Activated T-helper 17 cell treated with anti-CD3 and anti-CD28 coated beads, Interleukin-2, amount 50 U/mL, for 72 hours (primary cell): ENCODE measurements at regions not wholly inside any gene's neighbourhood (a gene's known extent, or its start where the extent isn't known, plus 50 kb on each side); places are given as distances from the start of the nearest gene placed in this dataset.

Experiments
- ATAC-seq: fragments of 150-1000 bp; cut with Tn5 transposase; replicated peaks from 2 replicates; pipeline ENCODE4 v1.10.0; 2021; ENCODE audit warnings: mild to moderate bottlenecking, moderate library complexity
- H3K27ac Mint-ChIP-seq: one replicate; pipeline ENCODE4 v1.8.0; 2022; ENCODE audit warnings: mixed read lengths
- H3K27me3 Mint-ChIP-seq: one replicate; pipeline ENCODE4 v1.8.0; 2022; ENCODE audit warnings: mixed read lengths
- H3K36me3 Mint-ChIP-seq: one replicate; pipeline ENCODE4 v1.8.0; 2022; ENCODE audit warnings: low read depth, mild to moderate bottlenecking, mixed read lengths
- H3K4me1 Mint-ChIP-seq: one replicate; pipeline ENCODE4 v1.8.0; 2022; ENCODE audit warnings: mixed read lengths
- H3K4me3 Mint-ChIP-seq: one replicate; pipeline ENCODE4 v1.8.0; 2022; ENCODE audit warnings: mild to moderate bottlenecking, mixed read lengths
- H3K9me3 Mint-ChIP-seq: one replicate; pipeline ENCODE4 v1.8.0; 2022; ENCODE audit warnings: mixed read lengths

DNA sequence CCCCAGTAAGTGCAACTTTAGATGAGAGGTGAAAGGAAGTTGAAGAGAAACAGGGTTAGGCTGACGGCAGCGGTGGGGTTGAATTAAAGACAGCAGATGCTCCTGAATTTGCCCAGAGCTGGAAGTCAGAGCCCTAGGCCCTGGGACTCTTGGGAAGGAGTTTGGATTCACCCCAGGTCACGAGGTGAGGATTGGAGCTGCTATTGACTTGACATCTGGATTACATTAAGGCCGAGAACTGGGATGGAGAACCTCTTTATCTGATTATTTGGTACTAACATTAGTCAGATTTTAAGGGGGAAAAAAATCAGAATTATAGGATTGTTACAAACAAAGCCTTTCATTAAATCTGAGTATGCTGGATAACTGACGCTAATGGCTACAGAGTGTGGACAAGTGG is 367.2 kb downstream of the ZNF536 start:
- Mint-ChIP-seq H3K36me3 (no peaks in the 10 kb centered on the region), H3K4me3 (no peak overlapping the region), H3K27ac (no peak overlapping the region), H3K27me3 (peaks cover 14% of the 10 kb centered on the region), H3K4me1 (no peaks in the 10 kb centered on the region), H3K9me3 (no peaks in the 10 kb centered on the region)
- ATAC-seq = no peak

DNA sequence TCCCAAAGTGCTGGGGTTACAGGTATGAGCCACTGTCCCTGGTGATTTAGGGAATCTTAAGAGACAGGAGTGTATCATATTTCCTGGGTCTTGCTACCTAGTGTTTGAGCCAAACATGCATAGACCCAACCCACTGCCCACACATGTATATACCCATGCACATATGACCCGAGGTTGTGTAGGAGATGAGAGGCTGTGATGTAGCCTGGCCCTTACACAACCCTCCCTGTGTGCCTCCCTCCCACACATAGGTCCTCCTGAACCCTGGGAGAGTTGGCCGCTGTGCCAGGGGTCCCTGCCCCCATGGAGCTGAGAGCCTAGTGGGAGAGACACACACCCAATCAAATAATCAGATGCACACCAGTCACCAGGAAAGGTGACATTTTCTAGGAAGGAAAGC is 365.9 kb downstream of the ZNF536 start:
- no peak for ATAC-seq

DNA sequence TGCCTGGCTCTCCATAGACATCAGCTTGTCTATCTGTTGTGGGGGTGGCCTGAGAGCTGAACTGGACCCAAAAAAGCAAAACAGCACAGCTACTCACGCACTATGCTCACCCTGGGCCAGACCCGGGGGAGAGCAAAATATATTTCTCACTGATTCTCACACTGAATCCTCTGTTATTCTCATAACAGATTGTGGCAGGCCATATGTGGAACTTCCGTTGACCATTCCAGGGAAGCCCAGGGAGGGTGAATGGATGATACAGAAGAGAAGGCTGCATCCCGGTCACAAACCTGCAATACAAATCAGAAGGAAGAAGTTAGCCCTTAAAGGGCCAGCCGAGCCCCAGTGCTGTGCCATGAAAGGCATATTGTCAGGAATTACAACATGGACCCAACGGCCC is 362.5 kb downstream of the ZNF536 start:
- Mint-ChIP-seq H3K4me3 (no peak overlapping the region), H3K4me1 (no peaks in the 10 kb centered on the region), H3K27ac (no peak overlapping the region), H3K36me3 (no peaks in the 10 kb centered on the region), H3K9me3 (no peaks in the 10 kb centered on the region), H3K27me3 (peaks cover 4% of the 10 kb centered on the region)
- no peak for ATAC-seq

More for the DNA sequence above, 365.9 kb downstream of the ZNF536 start:
- H3K4me1 Mint-ChIP-seq = no peaks in the 10 kb centered on the region
- H3K9me3 Mint-ChIP-seq = no peaks in the 10 kb centered on the region
- no peak overlapping the region for H3K27ac Mint-ChIP-seq
- H3K36me3 Mint-ChIP-seq = no peaks in the 10 kb centered on the region
- no peak overlapping the region for H3K4me3 Mint-ChIP-seq
- H3K27me3 Mint-ChIP-seq = peaks cover 8% of the 10 kb centered on the region

DNA sequence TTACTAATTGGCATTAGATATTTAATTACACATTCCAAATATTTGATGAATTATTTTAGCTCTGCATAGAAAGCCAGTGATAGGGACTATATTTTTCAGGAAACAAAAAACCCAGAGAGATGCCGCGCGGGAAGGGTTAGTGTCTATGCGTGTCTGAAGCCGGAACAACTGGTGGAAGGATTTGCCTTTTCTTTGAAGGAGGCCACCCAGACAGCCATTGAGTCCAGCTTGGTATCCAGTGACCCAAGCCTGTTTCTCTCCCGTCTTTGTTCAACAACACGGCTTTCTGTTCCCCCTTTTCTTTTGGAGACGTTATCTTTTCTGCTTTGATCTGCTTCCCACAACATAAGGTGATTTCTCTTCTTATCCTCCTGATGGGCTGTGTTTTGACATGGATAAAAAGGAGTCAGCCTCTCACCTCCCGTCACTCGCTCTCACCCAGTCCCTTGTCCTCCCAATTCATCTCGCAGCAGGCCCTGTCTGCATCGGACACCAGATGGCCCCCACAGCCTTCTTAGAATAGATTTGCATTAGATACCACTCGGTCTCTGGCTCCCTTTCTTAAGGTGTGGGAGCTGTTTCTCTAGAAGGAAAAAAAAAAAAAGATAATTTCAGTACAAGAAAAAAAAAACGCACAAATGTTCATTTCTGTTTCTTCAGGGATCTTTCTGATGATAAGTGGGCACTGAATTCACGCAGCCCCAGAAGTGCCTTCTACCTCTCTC is 361.8 kb downstream of the ZNF536 start:
- H3K4me3 Mint-ChIP-seq = no peak overlapping the region
- peaks cover 4% of the 10 kb centered on the region for H3K27me3 Mint-ChIP-seq
- ATAC-seq = no peak
- H3K36me3 Mint-ChIP-seq = no peaks in the 10 kb centered on the region
- H3K27ac Mint-ChIP-seq = no peak overlapping the region
- no peaks in the 10 kb centered on the region for H3K4me1 Mint-ChIP-seq
- no peaks in the 10 kb centered on the region for H3K9me3 Mint-ChIP-seq

DNA sequence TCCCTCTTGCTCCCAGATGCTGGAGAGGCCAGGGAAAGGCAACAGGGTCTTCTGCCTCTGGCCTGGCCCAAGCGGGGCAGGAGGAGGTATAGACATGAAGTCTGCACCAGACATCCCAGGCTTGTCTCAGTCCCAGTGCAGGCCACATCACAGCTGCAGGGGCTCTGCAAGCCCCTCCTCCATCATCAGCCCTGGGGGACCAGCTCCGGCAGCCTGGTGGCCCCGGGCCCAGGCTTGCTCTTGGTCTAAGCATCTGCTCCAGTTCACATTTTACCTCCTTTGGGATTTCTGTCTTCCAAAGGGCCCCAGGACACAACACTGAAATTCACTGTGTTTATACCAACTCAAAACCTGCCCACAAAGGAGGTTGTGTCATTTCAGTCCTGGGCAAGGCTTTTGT is 359.4 kb downstream of the ZNF536 start:
- H3K4me3 Mint-ChIP-seq = no peak overlapping the region
- no peak for ATAC-seq
- no peak overlapping the region for H3K27ac Mint-ChIP-seq
- peaks cover under 1% of the 10 kb centered on the region for H3K27me3 Mint-ChIP-seq
- no peaks in the 10 kb centered on the region for H3K4me1 Mint-ChIP-seq
- H3K9me3 Mint-ChIP-seq = no peaks in the 10 kb centered on the region
- H3K36me3 Mint-ChIP-seq = no peaks in the 10 kb centered on the region

DNA sequence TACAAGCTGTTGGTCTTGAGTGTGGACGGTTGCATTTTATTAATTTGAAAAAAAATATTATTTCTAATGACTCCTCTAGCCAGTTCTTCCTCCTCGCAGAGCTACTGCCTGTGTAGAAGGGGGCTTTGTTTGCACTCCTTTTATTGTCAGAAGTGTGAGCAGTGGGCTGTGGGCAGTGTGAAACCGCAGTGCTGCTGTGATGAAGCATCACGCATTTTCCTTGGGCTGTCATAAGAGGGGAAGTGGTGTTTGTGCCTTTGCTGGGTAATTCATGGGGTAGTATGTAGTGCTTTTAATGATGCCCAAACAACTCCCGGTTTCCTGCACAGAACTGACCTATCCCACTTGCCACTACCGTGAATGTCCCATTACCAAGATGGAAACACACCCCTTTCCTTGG is 357.3 kb downstream of the ZNF536 start:
- Mint-ChIP-seq H3K27ac (no peak overlapping the region), H3K4me3 (no peak overlapping the region), H3K9me3 (no peaks in the 10 kb centered on the region), H3K4me1 (no peaks in the 10 kb centered on the region), H3K27me3 (peaks cover 4% of the 10 kb centered on the region), H3K36me3 (no peaks in the 10 kb centered on the region)
- no peak for ATAC-seq

DNA sequence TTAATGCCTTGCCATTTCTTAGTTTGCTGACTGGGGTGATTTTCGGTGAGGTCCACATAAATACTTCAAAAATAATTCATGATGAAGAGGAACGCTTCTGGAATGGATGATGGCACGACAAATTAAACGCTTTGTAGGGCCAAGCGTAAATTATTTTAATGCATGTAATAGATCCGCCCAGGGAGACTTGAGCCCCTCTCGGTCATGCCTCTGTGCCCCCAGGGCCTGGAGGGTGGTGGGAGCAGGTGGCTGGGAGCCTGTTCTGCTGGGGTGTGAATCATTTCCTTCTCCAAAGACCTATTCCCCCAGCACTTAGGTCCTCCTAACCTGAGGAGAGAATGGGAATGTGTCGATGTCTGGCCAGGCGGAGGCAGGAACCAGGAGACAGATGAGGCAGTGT is 350.6 kb downstream of the ZNF536 start:
- Mint-ChIP-seq H3K27me3 (peaks cover 17% of the 10 kb centered on the region), H3K9me3 (no peaks in the 10 kb centered on the region), H3K4me3 (no peak overlapping the region), H3K36me3 (no peaks in the 10 kb centered on the region), H3K27ac (no peak overlapping the region), H3K4me1 (no peaks in the 10 kb centered on the region)
- no peak for ATAC-seq

DNA sequence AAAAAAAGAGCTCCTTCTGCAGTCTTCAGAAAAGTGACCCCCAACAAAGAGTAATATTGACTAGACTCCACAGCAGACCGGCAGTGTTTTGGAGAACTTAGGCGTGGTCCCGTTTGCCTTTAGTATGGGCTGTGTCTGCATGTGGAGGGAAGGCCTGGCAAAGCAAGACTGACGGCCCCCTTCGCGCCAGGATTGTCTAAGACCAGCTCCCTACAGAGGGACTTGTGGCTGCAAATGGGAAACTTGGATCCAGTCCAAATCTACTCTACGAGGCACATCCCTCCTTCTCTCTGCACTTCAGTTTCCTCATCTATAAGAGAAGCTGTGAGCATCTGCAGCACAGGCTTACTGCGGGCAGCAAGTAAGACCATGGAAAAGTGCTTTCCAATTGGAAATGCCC is 350.0 kb downstream of the ZNF536 start:
- ATAC-seq = no peak

DNA sequence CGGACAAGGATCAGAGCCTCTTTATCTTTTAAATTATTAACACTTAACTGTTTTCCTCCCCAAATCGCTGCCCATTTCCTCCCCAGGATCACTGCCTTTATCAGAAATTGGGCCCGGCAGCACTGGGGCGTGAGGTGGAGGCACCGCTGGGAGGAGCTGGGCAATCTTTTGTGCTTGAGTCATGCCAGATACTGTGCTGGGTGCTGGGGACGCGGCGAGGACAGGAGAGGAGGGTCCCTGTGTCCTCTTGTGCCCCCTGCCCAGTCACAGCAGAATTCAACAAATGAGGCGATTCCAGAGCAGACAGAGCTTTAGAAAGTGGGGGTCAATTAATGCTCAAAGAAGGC is 347.8 kb downstream of the ZNF536 start:
- Mint-ChIP-seq H3K9me3 (no peaks in the 10 kb centered on the region), H3K36me3 (no peaks in the 10 kb centered on the region), H3K27me3 (peaks cover 21% of the 10 kb centered on the region), H3K4me1 (no peaks in the 10 kb centered on the region), H3K27ac (no peak overlapping the region), H3K4me3 (peak overlapping the region; percentile 58)
- no peak for ATAC-seq

More for the DNA sequence above, 350.0 kb downstream of the ZNF536 start:
- Mint-ChIP-seq H3K4me3 (no peak overlapping the region), H3K27ac (no peak overlapping the region), H3K9me3 (no peaks in the 10 kb centered on the region), H3K4me1 (no peaks in the 10 kb centered on the region), H3K36me3 (no peaks in the 10 kb centered on the region), H3K27me3 (peaks cover 17% of the 10 kb centered on the region)

DNA sequence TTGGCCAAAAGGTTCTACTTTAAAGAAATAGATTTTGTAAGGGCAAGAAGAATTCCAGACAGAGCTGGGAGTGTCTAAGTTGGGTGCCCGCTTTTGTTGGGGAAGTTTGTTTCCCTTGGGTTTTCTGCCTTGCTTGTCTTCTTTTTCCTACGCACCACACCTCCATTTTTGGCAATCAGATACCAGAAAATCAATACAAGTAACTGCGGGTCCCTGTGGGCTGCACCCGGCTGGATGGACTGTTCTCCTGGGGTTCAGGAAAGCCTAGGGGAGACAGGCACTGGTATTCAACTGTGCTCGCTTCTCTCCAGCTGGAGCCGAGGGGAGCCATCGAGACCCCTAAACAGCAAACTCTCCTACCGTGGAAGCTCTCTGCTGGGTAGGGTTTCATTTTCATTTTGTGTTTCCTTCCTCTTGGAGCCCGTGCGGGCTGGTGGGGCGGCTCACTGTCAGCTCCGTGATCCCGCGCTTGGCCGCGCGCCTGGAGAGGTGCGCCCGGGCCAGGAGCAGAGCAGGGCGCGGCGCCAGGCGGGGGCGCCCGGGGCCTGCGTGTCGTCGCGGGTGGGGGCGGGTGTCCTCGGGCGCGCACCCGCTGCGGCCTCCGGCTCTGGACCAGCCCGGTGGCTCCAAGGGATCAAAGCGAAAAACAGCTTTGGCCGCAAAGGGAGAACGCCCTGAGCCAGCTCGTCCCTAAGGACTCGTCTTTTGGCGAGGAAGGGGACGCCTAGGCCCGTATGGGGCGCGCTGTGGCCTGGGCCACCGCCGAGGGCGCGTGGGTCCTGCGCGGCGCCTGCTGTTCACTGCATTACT is 347.2 kb downstream of the ZNF536 start:
- no peak overlapping the region for H3K27ac Mint-ChIP-seq
- H3K27me3 Mint-ChIP-seq = peaks cover 21% of the 10 kb centered on the region
- peak overlapping the region; percentile 58 for H3K4me3 Mint-ChIP-seq
- no peaks in the 10 kb centered on the region for H3K4me1 Mint-ChIP-seq
- H3K36me3 Mint-ChIP-seq = no peaks in the 10 kb centered on the region
- no peaks in the 10 kb centered on the region for H3K9me3 Mint-ChIP-seq
- ATAC-seq = peak; percentile 34

DNA sequence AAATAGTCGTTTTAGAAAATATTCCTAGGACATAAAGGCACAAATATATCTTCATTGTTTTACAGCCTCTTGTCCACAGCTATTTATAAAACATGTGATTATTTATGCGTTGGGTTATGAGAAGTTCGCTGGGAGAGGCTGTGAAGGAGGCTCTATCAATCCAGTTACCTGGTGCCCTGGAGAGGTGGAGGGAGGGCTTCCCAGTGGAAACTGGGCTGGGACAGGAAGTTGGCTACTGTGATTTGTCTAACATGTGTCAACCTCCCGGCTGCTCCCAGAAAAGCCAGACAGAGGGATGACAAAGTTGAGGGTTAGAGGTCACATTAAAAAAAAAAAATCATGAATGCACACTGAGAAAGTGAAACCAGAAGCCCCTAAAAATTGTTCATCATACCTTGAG is 346.5 kb downstream of the ZNF536 start:
- ATAC-seq = no peak
- peaks cover 21% of the 10 kb centered on the region for H3K27me3 Mint-ChIP-seq
- no peaks in the 10 kb centered on the region for H3K9me3 Mint-ChIP-seq

DNA sequence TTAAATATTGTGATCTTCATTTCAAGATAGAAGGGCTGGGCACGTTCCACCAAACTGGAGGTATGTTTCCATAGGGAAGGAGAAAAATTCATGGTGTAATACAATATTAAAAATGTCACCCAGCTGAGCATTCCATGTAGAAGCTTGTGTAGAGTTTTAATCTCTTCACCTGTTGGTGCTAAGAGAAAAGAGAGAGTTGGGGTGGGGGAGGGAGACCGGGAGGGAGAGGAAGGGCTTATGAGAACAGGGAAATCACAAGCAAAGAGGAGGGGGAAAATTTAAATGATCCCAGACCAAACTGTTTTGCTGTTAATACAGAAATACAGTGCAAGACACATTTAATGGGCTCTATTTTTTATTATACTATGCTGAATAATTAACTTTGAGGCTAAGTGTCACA is 345.8 kb downstream of the ZNF536 start:
- no peak for ATAC-seq
- H3K9me3 Mint-ChIP-seq = no peaks in the 10 kb centered on the region
- H3K4me1 Mint-ChIP-seq = no peaks in the 10 kb centered on the region
- no peaks in the 10 kb centered on the region for H3K36me3 Mint-ChIP-seq
- H3K4me3 Mint-ChIP-seq = peak overlapping the region; percentile 58
- H3K27me3 Mint-ChIP-seq = peaks cover 21% of the 10 kb centered on the region
- no peak overlapping the region for H3K27ac Mint-ChIP-seq

More for the DNA sequence above, 346.5 kb downstream of the ZNF536 start:
- Mint-ChIP-seq H3K4me3 (peak overlapping the region; percentile 58), H3K36me3 (no peaks in the 10 kb centered on the region), H3K27ac (no peak overlapping the region), H3K4me1 (no peaks in the 10 kb centered on the region)

DNA sequence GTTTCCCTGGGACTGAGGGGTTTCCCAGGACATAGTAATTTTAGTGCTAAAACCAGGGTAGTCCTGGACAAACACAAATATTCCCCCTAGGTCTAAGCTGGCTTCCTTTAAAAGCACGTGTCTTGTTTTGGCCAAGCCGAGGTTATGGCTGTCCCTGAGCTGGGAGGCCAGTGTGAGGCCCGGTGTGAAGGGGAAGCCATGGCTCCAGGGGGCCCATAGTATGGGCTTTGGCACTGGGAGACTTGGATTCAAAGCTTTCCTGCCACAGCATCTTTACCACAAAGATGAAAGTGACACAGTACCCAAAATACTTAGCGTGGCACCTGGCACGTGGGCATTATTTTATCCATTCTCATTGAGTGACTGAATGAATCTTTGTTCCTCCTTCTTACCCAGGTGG is 345.2 kb downstream of the ZNF536 start:
- Mint-ChIP-seq H3K9me3 (no peaks in the 10 kb centered on the region), H3K27me3 (peaks cover 17% of the 10 kb centered on the region), H3K27ac (no peak overlapping the region), H3K36me3 (no peaks in the 10 kb centered on the region), H3K4me3 (no peak overlapping the region), H3K4me1 (no peaks in the 10 kb centered on the region)
- no peak for ATAC-seq

DNA sequence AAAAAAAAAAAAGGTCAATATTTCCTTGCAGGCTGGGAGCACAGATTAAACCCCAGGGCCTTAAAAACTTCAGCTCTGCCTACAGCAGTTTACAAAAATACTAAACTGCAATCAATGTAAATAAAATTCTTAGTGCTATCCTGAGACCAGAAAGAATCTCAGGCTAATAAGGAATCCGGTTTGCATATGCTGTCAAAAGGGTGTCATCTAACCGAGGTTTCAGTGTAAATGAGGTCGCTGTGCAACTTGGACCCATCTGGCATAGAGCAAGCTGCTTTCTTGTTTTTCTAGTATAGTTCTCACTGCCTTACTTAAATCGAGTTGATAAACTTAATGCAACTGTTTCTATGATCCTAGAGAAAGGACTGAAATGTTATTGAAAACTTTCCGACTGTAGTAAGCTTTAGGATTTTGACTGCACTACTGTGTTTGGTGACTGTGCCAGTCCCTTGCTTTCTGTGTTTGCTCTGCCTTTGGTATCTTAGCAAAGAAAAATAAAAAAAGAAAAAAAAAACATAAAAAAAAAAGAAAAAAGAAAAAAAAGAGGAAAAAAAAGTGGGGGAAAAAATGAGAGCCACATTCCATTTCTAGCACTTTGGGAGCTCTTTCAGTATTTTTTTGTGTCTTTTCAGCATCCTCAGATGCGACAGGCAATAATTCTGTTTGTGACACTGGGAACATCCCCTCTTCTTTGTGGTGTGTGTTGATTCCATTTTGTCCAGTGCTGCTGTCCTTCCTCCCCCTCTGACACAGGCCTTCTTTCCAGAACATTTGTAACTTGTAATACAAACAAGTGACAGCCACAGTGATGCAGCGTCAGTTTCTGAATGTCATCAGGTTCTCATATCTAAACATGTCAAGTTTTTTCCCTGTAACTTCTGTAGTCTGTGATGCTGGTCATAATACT is 340.5 kb downstream of the ZNF536 start:
- H3K27me3 Mint-ChIP-seq = peaks cover 18% of the 10 kb centered on the region
- no peak for ATAC-seq
- no peaks in the 10 kb centered on the region for H3K4me1 Mint-ChIP-seq
- no peak overlapping the region for H3K27ac Mint-ChIP-seq
- H3K4me3 Mint-ChIP-seq = no peak overlapping the region
- no peaks in the 10 kb centered on the region for H3K36me3 Mint-ChIP-seq
- no peaks in the 10 kb centered on the region for H3K9me3 Mint-ChIP-seq
